GM12872 (cell line): ENCODE measurements at regions not wholly inside any gene's neighbourhood (a gene's known extent, or its start where the extent isn't known, plus 50 kb on each side); places are given as distances from the start of the nearest gene placed in this dataset.

ENCODE experiments used
- CTCF ChIP-seq: IDR thresholded peaks from 3 replicates; pipeline ENCODE4 v1.5.1; 2011; ENCODE audit warnings: low read depth, mild to moderate bottlenecking, low read length, moderate library complexity; ENCODE audit not compliant: insufficient read depth

GRCh38 chr22:48424661-48425060, 1403.0 kb downstream of the BRD1 start:
- TF ChIP-seq CTCF: no peak

- no peak for TF ChIP-seq CTCF
Measured at GRCh38 chr22:48424201-48424627, 1403.5 kb downstream of the BRD1 start.

- no peak for TF ChIP-seq CTCF
Measured at GRCh38 chr22:48423481-48423911, 1404.2 kb downstream of the BRD1 start.

- no peak for TF ChIP-seq CTCF
Measured at GRCh38 chr22:48422900-48423480, 1404.7 kb downstream of the BRD1 start.

- TF ChIP-seq CTCF: no peak
Measured at GRCh38 chr22:48418831-48419230, 1408.8 kb downstream of the BRD1 start.

GRCh38 chr22:48417225-48418070, 1410.2 kb downstream of the BRD1 start:
- no peak for TF ChIP-seq CTCF

GRCh38 chr22:48416396-48417224, 1411.1 kb downstream of the BRD1 start:
- TF ChIP-seq CTCF: no peak
